Loucy (cell line): ENCODE measurements at regions not wholly inside any gene's neighbourhood (a gene's known extent, or its start where the extent isn't known, plus 50 kb on each side); places are given as distances from the start of the nearest gene placed in this dataset.

Source experiments
- EZH2phosphoT487 ChIP-seq: fragments of 200-600 bp; IDR thresholded peaks from 2 replicates; pipeline ENCODE4 v1.6.1; 2018; ENCODE audit warnings: antibody characterized with exemption, mild to moderate bottlenecking, moderate library complexity, borderline replicate concordance
- TF ChIP-seq, protein P1 (sequence below): fragments of 200-600 bp; sonication (generic); conservative IDR thresholded peaks from 2 replicates; pipeline ENCODE4 v1.5.1; 2014; ENCODE audit warnings: mild to moderate bottlenecking, antibody characterized with exemption, low read length

DNA sequence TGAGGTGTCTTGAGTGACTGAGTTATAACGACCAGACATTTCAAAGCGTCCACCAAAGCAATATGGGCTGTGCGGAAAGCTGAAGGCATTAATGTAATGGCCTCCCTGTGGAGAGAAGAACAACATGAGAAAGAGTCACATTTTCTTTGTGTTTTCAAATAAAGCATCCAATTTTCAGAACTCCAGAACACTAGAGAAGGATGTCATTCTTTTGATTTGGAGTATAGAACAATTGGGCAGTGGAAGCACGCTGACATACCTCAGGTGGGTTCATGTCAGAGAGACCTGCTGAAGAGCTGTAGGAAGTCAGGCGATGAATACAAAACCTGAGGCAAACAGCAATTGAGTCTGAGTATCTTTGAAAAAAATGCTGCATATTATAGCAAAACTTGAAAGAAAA, 556.5 kb downstream of the GABRG2 start:
- TF ChIP-seq, protein P1, sequence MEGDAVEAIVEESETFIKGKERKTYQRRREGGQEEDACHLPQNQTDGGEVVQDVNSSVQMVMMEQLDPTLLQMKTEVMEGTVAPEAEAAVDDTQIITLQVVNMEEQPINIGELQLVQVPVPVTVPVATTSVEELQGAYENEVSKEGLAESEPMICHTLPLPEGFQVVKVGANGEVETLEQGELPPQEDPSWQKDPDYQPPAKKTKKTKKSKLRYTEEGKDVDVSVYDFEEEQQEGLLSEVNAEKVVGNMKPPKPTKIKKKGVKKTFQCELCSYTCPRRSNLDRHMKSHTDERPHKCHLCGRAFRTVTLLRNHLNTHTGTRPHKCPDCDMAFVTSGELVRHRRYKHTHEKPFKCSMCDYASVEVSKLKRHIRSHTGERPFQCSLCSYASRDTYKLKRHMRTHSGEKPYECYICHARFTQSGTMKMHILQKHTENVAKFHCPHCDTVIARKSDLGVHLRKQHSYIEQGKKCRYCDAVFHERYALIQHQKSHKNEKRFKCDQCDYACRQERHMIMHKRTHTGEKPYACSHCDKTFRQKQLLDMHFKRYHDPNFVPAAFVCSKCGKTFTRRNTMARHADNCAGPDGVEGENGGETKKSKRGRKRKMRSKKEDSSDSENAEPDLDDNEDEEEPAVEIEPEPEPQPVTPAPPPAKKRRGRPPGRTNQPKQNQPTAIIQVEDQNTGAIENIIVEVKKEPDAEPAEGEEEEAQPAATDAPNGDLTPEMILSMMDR = no peak
- no peak for TF ChIP-seq EZH2phosphoT487
